Hematopoietic multipotent progenitor cell treated with erythropoietin and hydrocortisone succinate and interleukin-3 and kit ligand, for 4 days (in vitro differentiated cells): ENCODE measurements at regions not wholly inside any gene's neighbourhood (a gene's known extent, or its start where the extent isn't known, plus 50 kb on each side); places are given as distances from the start of the nearest gene placed in this dataset.
"Not testable (repeated sequence)": the region's sequence is repeated elsewhere in the genome, so short reads cannot be mapped to it uniquely, and the experiment has no call there.

Source experiments
- DNase-seq: peaks from one replicate; pipeline ENCODE4 v3.0.0-alpha.2; 2015

- no peak for DNase-seq
Measured at GRCh38 chr7:46091071-46091470, 170.0 kb upstream of the IGFBP3 start.

GRCh38 chr7:46089281-46089680 is 168.2 kb upstream of the IGFBP3 start:
- no peak for DNase-seq

GRCh38 chr7:46088486-46088885 is 167.4 kb upstream of the IGFBP3 start:
- not testable (repeated sequence) for DNase-seq

- no peak for DNase-seq
Measured at GRCh38 chr7:46080595-46081159, 159.6 kb upstream of the IGFBP3 start.

GRCh38 chr7:46079421-46079820 is 158.3 kb upstream of the IGFBP3 start:
- no peak for DNase-seq

GRCh38 chr7:46076527-46076926 is 155.5 kb upstream of the IGFBP3 start:
- no peak for DNase-seq

GRCh38 chr7:46072722-46073121 is 151.7 kb upstream of the IGFBP3 start:
- no peak for DNase-seq

- DNase-seq: no peak
Measured at GRCh38 chr7:46071601-46072000, 150.5 kb upstream of the IGFBP3 start.

- DNase-seq: no peak
Measured at GRCh38 chr7:46071076-46071475, 150.0 kb upstream of the IGFBP3 start.

- no peak for DNase-seq
Measured at GRCh38 chr7:46068159-46068558, 147.1 kb upstream of the IGFBP3 start.

- no peak for DNase-seq
Measured at GRCh38 chr7:46059308-46060020, 138.4 kb upstream of the IGFBP3 start.

- DNase-seq: no peak
Measured at GRCh38 chr7:46058086-46058823, 137.2 kb upstream of the IGFBP3 start.

GRCh38 chr7:46054915-46055314 is 133.8 kb upstream of the IGFBP3 start:
- DNase-seq: no peak

- no peak for DNase-seq
Measured at GRCh38 chr7:46054272-46054671, 133.2 kb upstream of the IGFBP3 start.

- DNase-seq: no peak
Measured at GRCh38 chr7:46047581-46047980, 126.5 kb upstream of the IGFBP3 start.

- DNase-seq: not testable (repeated sequence)
Measured at GRCh38 chr7:46043338-46043737, 122.3 kb upstream of the IGFBP3 start.

GRCh38 chr7:46039813-46040212 is 118.7 kb upstream of the IGFBP3 start:
- DNase-seq: not testable (repeated sequence)

- DNase-seq: no peak
Measured at GRCh38 chr7:46035166-46035565, 114.1 kb upstream of the IGFBP3 start.

- no peak for DNase-seq
Measured at GRCh38 chr7:46034056-46034768, 113.1 kb upstream of the IGFBP3 start.

GRCh38 chr7:46033592-46033991 is 112.5 kb upstream of the IGFBP3 start:
- DNase-seq: no peak

GRCh38 chr7:46032942-46033341 is 111.9 kb upstream of the IGFBP3 start:
- no peak for DNase-seq

GRCh38 chr7:46032353-46032752 is 111.3 kb upstream of the IGFBP3 start:
- no peak for DNase-seq

GRCh38 chr7:46029111-46029704 is 108.1 kb upstream of the IGFBP3 start:
- DNase-seq: no peak
